ENCODE measurements at regions not wholly inside any gene's neighbourhood (a gene's known extent, or its start where the extent isn't known, plus 50 kb on each side); places are given as distances from the start of the nearest gene placed in this dataset.
"Not testable (repeated sequence)": the region's sequence is repeated elsewhere in the genome, so short reads cannot be mapped to it uniquely, and the experiment has no call there.

DNA sequence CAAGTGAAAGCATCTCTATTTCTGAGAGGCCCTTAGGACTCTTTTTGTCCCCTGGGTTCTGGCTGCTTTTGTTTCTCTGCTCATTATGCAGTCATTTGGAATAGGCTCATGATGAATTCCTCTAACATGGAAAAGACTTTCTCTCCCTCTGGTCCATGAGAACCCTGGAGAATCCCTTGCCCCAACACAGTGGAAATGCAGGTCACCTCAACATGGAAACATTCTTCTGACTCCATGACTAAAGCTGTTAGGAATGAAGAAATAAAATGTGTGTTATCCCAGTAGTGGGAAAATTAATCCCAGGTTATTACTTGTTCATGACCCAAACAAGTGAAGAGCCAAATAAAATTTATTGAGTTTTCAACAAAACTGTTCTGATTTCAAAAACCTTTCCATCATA is 458.6 kb downstream of the EPM2A start:
- Histone ChIP-seq H3K36me3 (no peaks in the 10 kb centered on the region), H3K4me1 (no peaks in the 10 kb centered on the region), H3K9me3 (no peaks in the 10 kb centered on the region), H3K27ac (no peak overlapping the region), H3K4me3 (no peak overlapping the region), H3K27me3 (ENCODE audit: low read depth) (no peaks in the 10 kb centered on the region)
- intact Hi-C loops (cut with DNase I), result no loop called here
- no peak for DNase-seq
- no peak for ATAC-seq
- TF ChIP-seq, protein P1, sequence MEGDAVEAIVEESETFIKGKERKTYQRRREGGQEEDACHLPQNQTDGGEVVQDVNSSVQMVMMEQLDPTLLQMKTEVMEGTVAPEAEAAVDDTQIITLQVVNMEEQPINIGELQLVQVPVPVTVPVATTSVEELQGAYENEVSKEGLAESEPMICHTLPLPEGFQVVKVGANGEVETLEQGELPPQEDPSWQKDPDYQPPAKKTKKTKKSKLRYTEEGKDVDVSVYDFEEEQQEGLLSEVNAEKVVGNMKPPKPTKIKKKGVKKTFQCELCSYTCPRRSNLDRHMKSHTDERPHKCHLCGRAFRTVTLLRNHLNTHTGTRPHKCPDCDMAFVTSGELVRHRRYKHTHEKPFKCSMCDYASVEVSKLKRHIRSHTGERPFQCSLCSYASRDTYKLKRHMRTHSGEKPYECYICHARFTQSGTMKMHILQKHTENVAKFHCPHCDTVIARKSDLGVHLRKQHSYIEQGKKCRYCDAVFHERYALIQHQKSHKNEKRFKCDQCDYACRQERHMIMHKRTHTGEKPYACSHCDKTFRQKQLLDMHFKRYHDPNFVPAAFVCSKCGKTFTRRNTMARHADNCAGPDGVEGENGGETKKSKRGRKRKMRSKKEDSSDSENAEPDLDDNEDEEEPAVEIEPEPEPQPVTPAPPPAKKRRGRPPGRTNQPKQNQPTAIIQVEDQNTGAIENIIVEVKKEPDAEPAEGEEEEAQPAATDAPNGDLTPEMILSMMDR (IDR thresholded peaks at IDR 0.05), result no peak

- no peaks in the 10 kb centered on the region for H3K27me3 ChIP-seq (ENCODE audit: low read depth)
- no peak overlapping the region for H3K4me3 ChIP-seq
- no peak for ATAC-seq
- DNase-seq, result no peak
- TF ChIP-seq, protein P1 (IDR thresholded peaks at IDR 0.05), result no peak
- no peaks in the 10 kb centered on the region for H3K9me3 ChIP-seq
- no peak overlapping the region for H3K27ac ChIP-seq
- no peaks in the 10 kb centered on the region for H3K36me3 ChIP-seq
- H3K4me1 ChIP-seq, result no peaks in the 10 kb centered on the region
- intact Hi-C loops (cut with DNase I), result no loop called here
These were observed 457.8 kb downstream of the EPM2A start for GRCh38 chr6:145277358-145278086.

DNA sequence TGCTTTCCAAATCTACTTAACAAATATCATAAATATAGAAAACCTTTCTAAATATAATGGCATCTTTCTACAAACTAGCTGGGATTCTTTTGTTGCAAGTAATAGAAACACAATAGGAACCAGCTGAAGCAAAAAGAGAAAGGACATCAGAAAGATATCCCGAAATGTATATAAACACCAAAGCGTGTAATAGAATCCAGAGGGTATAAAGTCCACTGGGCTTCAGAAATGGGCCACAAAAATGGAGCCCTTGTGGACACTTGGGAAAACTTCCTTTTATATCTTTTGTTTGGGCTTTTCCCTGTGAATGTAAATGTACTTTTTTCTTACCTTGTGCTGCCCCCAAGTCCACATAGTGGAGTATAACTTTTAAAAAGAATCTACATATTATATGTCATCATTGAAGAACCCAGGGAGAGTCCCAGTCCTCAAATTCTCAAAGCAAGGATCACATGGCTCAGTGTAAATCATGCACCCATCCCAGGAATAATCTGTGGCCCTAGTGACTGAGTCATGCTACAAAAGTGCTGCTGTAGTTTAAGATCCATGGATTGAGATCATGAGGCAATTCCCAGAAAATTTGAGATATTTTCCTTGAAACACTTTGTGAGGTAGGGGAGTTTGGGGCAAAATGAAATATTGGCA is 457.0 kb downstream of the EPM2A start:
- no peaks in the 10 kb centered on the region for H3K36me3 ChIP-seq
- TF ChIP-seq, protein P1 (IDR thresholded peaks at IDR 0.05), result no peak
- no peak for ATAC-seq
- no peaks in the 10 kb centered on the region for H3K9me3 ChIP-seq
- intact Hi-C loops (cut with DNase I), result no loop called here
- H3K27me3 ChIP-seq (ENCODE audit: low read depth), result no peaks in the 10 kb centered on the region
- H3K4me3 ChIP-seq, result no peak overlapping the region
- DNase-seq, result no peak
- no peak overlapping the region for H3K27ac ChIP-seq
- no peaks in the 10 kb centered on the region for H3K4me1 ChIP-seq

DNA sequence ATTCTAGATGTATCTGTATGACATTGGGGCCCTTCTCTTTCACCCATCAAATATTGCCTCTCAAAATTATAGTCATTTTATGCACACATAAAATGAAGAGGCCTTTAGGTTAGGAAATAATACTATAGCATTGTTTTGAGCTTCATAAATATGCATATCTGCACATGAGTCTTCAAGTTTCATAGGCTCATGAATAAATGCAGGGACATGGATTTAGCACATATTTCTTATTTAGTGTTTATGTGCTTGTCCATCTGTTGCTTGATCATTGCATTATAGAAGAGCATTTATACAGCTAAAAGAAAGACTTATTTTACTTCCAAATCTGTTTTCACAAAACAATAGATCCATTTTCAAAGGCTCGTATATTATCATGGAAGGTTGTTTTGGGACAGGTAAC is 455.8 kb downstream of the EPM2A start:
- intact Hi-C loops (cut with DNase I), result no loop called here
- TF ChIP-seq, protein P1 (IDR thresholded peaks at IDR 0.05), result no peak
- Histone ChIP-seq H3K4me3 (no peak overlapping the region), H3K27me3 (ENCODE audit: low read depth) (no peaks in the 10 kb centered on the region), H3K36me3 (no peaks in the 10 kb centered on the region), H3K27ac (no peak overlapping the region), H3K4me1 (no peaks in the 10 kb centered on the region), H3K9me3 (no peaks in the 10 kb centered on the region)
- ATAC-seq, result no peak
- DNase-seq, result no peak

- TF ChIP-seq, protein P1 (IDR thresholded peaks at IDR 0.05), result no peak
- intact Hi-C loops (cut with DNase I), result no loop called here
- Histone ChIP-seq H3K4me3 (no peak overlapping the region), H3K9me3 (no peaks in the 10 kb centered on the region), H3K27me3 (ENCODE audit: low read depth) (no peaks in the 10 kb centered on the region), H3K36me3 (no peaks in the 10 kb centered on the region), H3K4me1 (no peaks in the 10 kb centered on the region), H3K27ac (no peak overlapping the region)
- no peak for DNase-seq
- no peak for ATAC-seq
These were observed 455.3 kb downstream of the EPM2A start for GRCh38 chr6:145279993-145280392.

DNA sequence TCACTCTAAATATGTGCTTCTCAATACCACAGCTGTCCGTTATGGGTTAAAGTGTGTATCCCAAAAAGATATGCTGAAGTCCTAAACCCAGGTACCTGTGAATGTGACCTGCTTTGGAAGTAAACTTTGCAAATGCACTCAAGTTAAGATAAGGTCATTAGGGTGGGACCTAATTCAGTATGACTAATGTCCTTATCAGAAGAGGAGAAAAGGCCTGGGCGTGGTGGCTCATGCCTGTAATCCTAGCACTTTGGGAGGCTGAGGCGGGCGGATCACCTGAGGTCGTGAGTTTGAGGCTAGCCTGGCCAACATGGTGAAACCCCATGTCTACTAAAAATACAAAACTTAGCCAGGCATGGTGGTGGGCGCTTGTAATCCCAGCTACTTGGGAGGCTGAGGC is 452.1 kb downstream of the EPM2A start:
- intact Hi-C loops (cut with DNase I); H3K27ac ChIP-seq; H3K36me3 ChIP-seq; H3K27me3 ChIP-seq (ENCODE audit: low read depth); H3K9me3 ChIP-seq; H3K4me1 ChIP-seq; DNase-seq; H3K4me3 ChIP-seq; ATAC-seq: not testable (repeated sequence)
